NCI-H146 treated with DMSO at 0.1 percent for 48 hours (cell line): ENCODE measurements at regions not wholly inside any gene's neighbourhood (a gene's known extent, or its start where the extent isn't known, plus 50 kb on each side); places are given as distances from the start of the nearest gene placed in this dataset.
"Not testable (repeated sequence)": the region's sequence is repeated elsewhere in the genome, so short reads cannot be mapped to it uniquely, and the experiment has no call there.

Experiments used
- DNase-seq: peaks from one replicate; lab custom pipeline; 2025; ENCODE audit not compliant: unreplicated experiment; lab: John Stamatoyannopoulos, UW

DNA sequence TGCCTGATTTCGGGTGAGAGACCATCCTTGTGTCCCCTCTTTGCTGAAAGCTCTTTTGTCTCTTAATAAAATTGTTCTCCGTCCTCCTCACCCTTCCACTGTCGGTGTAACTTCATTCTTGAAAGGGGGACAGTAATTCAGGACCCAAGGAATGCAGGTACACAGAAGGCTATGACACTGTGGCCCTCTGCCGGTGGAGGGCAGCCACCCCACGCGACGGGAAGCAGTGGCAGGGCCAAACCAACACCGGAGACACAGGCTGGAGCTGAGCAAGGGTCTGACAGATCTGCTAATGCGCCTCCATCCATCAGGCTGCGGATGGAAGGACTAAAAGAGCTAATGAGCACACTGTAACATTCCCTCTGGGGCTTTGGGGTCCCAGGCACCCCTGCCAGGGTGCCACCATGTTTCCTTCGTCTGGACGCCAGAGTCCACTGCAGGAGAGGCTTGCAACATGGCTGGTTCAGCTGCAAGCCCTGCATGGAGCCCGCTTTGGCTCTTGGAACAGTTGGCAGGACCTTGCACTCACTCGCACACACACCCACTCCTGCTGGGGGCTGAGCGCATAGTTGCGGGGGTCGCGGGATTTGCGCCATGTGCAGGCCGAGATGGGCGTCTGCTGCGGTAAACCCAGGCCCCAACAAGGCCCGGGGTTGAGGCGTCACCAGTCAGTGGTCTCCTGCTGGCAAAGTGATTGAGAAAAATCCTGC lies 544.1 kb upstream of the CDH7 start:
- no peak for DNase-seq

DNA sequence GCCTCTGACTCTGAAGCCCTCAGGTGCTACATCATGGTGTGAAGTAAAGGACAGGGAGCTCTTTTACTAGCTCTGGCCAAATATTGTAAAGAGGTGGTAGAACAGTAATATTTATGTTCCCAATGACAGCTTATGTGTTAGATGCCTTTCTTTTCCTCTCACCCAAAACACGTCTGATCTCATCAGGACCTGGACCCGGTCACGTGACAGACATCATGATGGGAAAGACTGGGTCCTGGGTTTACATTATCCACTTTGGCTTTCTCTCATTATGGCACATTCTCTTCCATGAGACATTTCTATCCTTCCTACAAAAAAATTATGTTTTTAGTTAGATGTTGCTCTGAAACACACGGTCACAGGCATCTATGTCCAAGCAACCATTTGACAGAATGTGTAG lies 548.7 kb upstream of the CDH7 start:
- no peak for DNase-seq

GRCh38 chr18:65175681-65176080 lies 575.1 kb upstream of the CDH7 start:
- DNase-seq, result no peak

DNA sequence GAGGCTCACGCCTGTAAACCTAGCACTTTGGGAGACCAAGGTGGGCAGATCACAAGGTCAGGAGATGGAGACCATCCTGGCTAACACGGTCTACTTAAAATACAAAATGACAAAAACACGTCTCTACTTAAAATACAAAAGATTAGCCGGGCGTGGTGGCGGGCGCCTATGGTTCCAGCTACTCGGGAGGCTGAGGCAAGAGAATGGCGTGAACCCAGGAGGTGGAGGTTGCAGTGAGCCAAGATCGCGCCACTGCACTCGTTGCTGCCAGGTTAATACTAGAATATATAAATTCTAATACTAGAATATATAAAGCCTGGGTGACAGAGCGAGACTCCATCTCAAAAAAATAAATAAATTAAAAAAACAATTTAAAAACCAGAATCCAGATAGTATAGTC lies 588.7 kb upstream of the CDH7 start:
- DNase-seq, result not testable (repeated sequence)

DNA sequence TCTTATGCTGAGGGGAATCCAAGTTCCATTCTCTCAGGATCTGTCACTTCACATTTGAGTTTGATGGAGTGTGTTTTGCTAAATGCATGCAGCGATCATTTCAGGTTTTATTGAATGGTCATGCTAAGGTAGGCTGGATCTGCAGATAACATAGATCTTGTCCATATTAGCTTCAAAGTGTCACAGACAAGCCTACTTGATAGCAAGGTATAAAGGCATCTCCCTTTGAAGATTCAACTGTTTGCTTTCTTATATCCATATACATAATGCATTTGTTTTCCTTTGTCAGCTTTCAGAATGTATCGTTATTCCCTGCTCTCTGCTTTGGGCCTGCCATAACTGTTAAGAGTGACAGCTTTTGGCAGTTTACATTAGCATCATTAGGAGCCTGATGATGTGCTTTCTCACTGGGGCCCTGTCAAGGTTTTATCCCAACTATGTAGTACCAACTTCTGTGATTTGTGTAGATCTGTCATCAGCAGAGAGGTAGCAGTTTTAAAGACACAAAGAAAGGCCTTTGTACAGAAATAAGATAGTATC lies 604.3 kb upstream of the CDH7 start:
- DNase-seq, result peak; percentile 63

GRCh38 chr18:65145312-65145711 lies 605.5 kb upstream of the CDH7 start:
- no peak for DNase-seq

- DNase-seq, result no peak
Measured at GRCh38 chr18:65133610-65134009, 617.2 kb upstream of the CDH7 start.

- DNase-seq, result no peak
Measured at GRCh38 chr18:65124633-65125032, 626.2 kb upstream of the CDH7 start.

DNA sequence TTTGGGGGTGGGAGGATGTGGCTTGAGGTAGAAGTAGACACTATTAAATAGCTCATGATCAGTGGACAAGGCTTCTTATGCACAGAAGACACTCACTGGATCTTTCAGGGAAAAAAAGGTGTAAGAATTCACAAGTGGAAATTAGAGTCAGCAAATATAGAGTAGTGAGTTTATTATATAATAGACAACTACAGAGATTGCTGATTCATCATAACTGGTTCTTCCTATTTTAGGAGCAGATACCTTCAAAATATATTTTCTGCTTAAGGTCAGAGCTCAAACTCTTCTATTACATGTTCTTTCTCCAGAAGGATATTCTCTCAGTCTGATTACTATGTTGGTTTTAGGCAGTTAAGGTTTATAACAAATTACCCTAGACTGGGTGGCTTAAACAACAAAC lies 646.9 kb upstream of the CDH7 start:
- no peak for DNase-seq

GRCh38 chr18:65093346-65093745 lies 657.5 kb upstream of the CDH7 start:
- DNase-seq, result no peak

DNA sequence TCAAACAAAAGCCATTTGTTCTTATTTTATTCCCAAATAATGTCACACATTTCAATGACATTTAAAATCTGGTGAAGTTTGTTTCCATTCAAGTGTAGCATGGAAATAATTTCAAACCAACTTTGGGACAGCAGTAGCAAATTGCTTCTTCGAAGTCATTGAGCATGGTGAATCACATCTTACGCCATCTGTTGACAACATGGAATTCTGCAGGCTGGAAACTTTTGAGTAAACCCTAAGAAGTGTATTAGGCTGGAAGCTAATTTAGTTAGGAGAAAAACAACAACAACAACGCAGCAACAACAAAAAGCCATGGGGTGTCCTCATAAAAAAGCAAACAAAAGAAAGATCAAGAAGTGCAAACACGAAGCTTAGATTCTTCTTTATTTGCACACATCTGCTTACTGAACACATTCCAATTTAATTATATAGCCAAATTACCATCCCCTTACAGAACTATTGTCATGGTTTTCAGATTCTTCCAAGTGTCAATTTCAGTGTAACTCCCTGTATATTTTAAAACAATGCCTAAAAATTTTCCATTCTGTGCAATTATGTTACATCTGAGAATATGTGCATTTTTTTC lies 659.0 kb upstream of the CDH7 start:
- DNase-seq, result peak; percentile 55

DNA sequence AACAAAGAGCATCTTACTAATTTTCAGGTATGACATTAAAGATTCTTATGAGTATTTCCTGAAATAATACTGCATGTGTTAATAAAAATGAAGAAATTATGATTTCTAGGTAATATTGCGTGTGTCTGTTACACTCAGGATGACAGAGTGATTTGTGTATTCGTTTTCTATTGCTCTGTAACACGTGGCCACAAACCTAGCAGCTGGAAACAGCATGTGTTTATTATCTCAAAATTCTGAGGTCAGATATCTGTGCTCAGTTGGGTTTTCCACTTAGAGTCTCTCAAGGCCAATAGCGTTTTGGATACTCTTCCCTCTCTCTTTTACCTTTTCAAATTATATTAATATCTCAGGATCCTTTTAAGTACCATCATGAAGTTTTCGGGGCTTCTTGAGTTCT lies 667.9 kb upstream of the CDH7 start:
- DNase-seq, result no peak

- DNase-seq, result no peak
Measured at GRCh38 chr18:65081786-65082185, 669.0 kb upstream of the CDH7 start.

DNA sequence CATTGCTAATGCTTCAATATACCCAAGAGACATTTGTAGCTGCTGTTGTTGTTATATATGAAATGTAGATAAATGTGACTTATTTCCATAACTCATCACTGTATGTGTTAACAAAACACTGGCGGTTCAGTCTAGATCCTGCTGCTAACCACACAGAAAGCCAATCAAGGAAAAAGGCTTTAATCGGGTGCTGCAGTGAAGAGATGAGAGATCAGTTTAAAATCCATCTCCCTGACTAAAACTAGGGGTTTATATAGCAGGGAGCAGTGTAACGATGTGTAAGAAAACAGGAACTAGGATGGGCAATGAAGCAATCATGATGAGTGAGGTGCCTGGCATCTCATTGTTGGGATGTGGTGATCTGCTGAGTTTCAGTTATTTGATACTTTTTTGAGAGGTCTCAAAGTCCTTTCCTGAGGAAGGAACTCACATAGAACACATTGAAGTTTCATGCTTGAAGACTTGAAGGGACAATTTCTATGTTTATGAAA lies 677.7 kb upstream of the CDH7 start:
- no peak for DNase-seq

- peak; percentile 60 for DNase-seq
Measured at GRCh38 chr18:65057439-65058083, 693.3 kb upstream of the CDH7 start.

DNA sequence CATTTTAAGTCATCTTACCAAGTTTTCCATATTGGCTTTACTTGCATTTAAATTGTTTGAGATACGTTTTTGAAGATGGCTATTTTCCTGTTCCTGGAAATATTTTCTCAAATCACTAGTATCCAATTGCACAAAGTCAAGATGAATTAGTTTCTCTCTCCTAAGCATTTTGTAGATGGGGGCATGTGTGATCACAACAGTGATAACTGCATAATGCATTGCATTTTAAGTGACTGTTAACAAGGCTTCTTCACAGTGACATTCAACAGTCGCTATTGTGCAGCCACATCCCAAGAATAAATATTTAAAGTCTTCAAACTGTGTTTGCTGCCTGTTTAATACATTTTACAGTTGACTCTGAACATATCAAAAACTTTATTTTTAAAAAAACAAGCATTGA lies 694.2 kb upstream of the CDH7 start:
- no peak for DNase-seq

- DNase-seq, result no peak
Measured at GRCh38 chr18:65049586-65049985, 701.2 kb upstream of the CDH7 start.

- no peak for DNase-seq
Measured at GRCh38 chr18:65039578-65039977, 711.2 kb upstream of the CDH7 start.

DNA sequence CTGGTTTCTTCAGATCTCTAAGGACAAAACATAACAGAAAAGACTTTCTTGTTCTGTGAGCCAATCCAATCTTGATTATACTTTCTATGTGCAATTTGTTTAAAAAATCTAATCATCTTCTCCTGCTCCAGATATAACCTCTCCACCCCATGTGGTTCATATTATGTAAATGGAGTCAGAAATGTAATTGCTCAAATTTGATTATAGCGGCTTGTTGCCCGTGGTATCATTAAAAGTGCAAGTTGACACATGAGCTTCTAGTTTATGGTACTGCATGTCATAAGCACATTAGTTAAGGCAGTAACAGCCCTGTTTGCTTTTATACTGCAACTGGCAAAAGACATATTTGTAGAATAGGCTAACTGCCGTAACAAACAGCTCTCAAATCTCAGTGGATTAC lies 715.1 kb upstream of the CDH7 start:
- no peak for DNase-seq

DNA sequence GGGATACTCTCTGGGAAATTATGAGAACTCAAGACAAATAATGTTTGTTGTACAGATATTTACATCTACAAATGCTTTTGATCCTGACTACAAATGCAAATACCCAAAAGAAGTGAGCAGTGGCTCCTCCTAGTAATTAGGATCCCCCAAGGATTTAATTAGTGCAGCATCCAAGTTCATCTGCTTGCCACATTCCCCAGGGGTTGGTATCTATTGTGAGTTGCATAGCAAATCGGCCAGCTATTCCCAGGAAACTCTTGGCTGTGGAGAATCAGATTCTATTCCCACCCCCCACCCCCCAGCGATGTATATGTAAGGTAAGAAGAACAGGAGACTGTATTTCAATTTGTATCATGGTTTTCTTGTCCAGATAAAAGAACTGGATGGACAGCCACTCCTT lies 725.1 kb upstream of the CDH7 start:
- no peak for DNase-seq

DNA sequence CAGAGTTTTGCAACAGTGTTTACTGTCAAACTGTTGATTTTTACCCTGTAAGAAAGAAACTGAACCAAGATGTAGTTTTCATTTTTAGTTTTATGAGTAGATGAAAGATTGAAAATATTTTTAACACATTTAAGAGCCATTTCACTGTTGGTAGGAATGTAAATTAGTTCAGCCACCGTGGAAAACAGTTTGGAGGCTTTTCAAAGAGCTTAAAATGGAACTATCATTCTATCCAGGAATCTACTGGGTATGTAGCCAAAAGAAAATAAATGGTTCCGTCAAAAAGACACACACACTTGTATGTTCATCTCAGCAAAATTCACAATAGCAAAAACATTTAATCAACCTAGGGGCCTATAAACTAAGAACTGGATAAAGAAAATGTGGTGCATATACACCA lies 729.8 kb upstream of the CDH7 start:
- DNase-seq, result no peak

DNA sequence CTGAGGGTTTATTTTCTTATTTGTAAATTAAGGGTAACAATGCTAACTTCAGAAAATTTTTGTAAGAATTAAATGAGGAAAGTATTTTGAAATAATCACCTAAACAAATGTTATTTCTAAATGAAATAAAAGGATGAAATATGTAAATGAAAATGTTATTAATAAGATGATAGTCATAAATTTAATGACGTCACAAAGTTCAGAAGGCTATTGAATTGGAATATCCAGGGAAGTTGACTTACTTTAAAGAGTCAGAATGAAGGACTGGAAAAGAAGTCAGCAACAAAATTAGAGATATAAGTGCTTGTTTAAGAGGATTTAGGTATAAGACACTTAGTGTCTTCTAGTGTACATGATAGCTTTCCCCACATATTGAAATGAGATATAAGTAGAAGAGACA lies 732.6 kb upstream of the CDH7 start:
- DNase-seq, result no peak
